NCI-H146 treated with DMSO at 0.1 percent for 48 hours (cell line): ENCODE measurements at regions not wholly inside any gene's neighbourhood (a gene's known extent, or its start where the extent isn't known, plus 50 kb on each side); places are given as distances from the start of the nearest gene placed in this dataset.

Experiments used
- DNase-seq: peaks from one replicate; lab custom pipeline; 2025; ENCODE audit not compliant: unreplicated experiment; lab: John Stamatoyannopoulos, UW

- no peak for DNase-seq
Observed at GRCh38 chr13:106049171-106049570, 486.3 kb downstream of the EFNB2 start.

- DNase-seq: no peak
Observed at GRCh38 chr13:106048386-106048785, 487.1 kb downstream of the EFNB2 start.

GRCh38 chr13:106047859-106048258 lies 487.6 kb downstream of the EFNB2 start:
- DNase-seq: no peak

GRCh38 chr13:106042996-106043581 lies 492.4 kb downstream of the EFNB2 start:
- no peak for DNase-seq

GRCh38 chr13:106041445-106041844 lies 494.0 kb downstream of the EFNB2 start:
- DNase-seq: no peak

- DNase-seq: no peak
Observed at GRCh38 chr13:106038752-106039151, 496.7 kb downstream of the EFNB2 start.

- DNase-seq: no peak
Observed at GRCh38 chr13:106036870-106037269, 498.6 kb downstream of the EFNB2 start.

- DNase-seq: no peak
Observed at GRCh38 chr13:106034201-106034600, 501.3 kb downstream of the EFNB2 start.

- DNase-seq: no peak
Observed at GRCh38 chr13:106033659-106034058, 501.8 kb downstream of the EFNB2 start.

- no peak for DNase-seq
Observed at GRCh38 chr13:106032441-106032840, 503.0 kb downstream of the EFNB2 start.

GRCh38 chr13:106029676-106030290 lies 505.7 kb downstream of the EFNB2 start:
- DNase-seq: no peak

GRCh38 chr13:106028911-106029310 lies 506.6 kb downstream of the EFNB2 start:
- no peak for DNase-seq

- DNase-seq: no peak
Observed at GRCh38 chr13:106011600-106011999, 523.9 kb downstream of the EFNB2 start.

GRCh38 chr13:106010836-106011235 lies 524.6 kb downstream of the EFNB2 start:
- DNase-seq: no peak

- DNase-seq: no peak
Observed at GRCh38 chr13:106008540-106008939, 526.9 kb downstream of the EFNB2 start.

- no peak for DNase-seq
Observed at GRCh38 chr13:106007156-106007555, 528.3 kb downstream of the EFNB2 start.

- DNase-seq: no peak
Observed at GRCh38 chr13:106003651-106004050, 531.8 kb downstream of the EFNB2 start.

GRCh38 chr13:106001443-106001842 lies 534.0 kb downstream of the EFNB2 start:
- no peak for DNase-seq

- no peak for DNase-seq
Observed at GRCh38 chr13:105997581-105998550, 537.6 kb downstream of the EFNB2 start.

- no peak for DNase-seq
Observed at GRCh38 chr13:105996391-105997025, 539.0 kb downstream of the EFNB2 start.

GRCh38 chr13:105994340-105994739 lies 541.1 kb downstream of the EFNB2 start:
- no peak for DNase-seq
